ENCODE measurements at regions not wholly inside any gene's neighbourhood (a gene's known extent, or its start where the extent isn't known, plus 50 kb on each side); places are given as distances from the start of the nearest gene placed in this dataset.

DNA sequence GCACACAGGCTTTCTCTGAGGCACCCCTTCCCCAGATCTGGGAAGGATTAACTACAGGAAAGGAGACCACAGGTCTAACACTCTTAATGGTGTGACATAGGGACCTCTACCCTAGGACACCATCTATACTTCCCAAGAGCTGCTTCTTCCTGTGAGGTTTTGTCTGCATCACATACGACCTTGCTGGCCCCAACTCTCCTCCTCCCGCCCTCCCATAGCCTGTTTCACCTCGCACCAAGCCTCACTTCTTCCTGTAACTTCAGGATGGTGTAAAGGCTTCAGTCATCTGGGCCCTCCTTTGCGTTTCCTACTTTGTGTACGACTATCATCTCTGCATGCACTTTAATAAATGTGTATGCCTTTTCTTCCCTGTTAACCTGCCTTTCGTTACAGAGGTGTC lies 274.3 kb downstream of the KLF6 start:
- DNase-seq: no peak

DNA sequence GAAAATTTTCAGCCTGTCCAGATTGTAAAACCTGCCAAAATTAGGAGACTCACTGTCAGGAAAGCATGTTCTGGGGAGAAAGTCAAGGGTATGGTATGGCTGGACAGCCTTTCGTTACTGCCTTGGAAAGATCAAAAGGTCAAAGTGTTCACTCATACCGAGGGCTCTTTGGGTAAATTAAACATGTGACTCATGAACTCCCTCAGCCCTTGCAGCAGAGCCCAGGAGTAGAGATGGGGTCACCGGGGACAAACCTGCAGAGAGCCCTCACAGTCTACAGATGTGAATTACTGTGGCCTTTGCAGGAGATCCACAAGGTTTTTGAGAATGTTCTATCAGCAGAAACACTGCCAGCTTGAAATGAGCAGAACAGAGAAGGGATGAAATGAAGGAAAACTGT lies 275.7 kb downstream of the KLF6 start:
- DNase-seq: no peak

DNA sequence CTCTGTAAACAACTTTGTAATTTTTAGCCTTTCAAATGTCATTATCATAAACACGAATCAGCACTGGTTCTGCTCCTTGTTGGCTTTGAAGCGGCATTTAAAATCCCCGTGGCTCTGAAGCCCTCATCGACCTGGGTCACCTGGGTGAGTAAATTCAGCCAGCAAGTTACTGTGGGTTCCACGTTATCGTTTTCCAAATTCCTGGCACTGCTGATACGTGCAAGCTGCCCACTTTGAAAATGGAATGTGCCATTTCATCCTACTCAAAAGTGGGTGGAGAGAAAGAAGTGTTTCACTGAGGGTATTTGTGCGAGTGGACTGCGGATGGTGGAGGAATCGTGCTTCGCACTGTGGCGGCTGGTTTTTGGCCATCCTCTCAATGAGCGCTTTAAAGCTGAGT lies 281.7 kb downstream of the KLF6 start:
- DNase-seq: no peak

DNA sequence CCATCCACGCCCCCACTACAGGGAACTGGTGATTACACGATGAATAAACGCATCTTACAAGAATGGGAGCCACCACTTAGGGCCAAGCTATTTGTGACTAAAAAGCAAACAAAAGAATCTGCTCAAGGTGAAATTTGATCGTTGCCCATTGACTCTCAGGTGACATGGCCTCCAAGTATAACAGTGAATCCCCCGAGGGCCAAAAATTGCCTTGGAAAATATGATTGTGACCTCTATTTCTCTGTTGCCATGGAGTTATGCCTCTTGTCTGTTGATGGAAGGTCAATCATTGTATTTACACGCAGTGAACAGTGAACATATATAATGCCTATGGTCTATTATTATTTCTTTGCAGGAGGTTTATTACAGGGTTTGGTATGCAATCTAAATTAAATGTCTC lies 282.3 kb downstream of the KLF6 start:
- no peak for DNase-seq

DNA sequence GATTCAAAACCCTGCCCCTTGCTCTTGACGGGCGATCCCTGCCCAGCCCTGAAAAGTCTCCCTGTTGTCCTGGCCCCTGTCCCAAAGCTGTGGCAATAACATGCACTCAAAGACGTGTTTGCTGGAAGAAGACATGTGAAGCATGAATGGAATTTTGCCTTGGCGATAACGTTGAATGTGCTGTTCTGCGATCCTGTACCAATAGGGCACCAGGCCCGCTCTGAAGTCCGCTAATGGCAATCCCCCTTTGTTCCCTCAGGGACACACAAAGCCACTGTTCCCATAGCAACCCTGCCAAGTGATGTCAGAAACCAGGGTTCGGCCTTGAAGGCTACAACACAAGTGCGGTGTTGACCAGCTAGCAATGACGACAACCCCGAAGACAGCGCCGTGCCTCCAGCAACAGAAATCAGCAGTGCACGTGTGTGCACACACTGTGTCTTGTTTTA lies 284.6 kb downstream of the KLF6 start:
- no peak for DNase-seq

DNA sequence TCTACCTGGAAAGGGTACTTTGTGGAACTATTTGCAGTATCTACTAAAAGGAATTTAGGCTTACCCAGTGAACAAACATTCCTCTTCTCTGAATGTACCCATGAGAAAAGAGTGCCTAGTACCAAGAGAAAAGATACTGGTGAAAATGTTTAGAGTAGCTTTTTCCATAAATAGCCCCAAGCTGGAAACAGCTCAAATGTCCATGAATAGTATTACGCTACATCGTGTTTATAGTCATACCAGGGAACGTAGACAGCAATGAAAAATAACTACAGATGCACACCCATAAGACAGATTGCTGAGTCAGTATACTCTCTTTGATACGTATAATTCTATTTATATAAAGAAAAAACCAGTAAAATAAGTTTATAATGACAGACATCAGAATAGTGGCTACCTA lies 285.9 kb downstream of the KLF6 start:
- DNase-seq: no peak

DNA sequence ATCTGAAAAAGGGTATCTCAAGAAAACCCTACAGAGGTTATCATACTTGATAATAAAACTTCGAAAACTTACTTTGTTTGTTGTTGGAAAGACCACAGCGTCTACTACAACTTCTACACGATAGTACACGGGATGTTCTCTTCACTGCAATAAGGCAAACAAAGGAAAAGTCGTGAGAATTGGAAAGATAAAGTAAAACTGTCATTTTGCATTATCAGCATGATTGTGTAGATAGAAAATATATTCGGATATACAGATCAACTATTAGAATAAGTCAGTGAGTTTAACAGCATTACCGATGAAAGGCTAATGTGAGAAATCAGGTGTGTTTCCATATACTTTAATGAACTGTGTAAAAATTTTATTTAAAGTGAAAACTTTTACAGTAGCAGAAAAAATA lies 287.4 kb downstream of the KLF6 start:
- DNase-seq: no peak

DNA sequence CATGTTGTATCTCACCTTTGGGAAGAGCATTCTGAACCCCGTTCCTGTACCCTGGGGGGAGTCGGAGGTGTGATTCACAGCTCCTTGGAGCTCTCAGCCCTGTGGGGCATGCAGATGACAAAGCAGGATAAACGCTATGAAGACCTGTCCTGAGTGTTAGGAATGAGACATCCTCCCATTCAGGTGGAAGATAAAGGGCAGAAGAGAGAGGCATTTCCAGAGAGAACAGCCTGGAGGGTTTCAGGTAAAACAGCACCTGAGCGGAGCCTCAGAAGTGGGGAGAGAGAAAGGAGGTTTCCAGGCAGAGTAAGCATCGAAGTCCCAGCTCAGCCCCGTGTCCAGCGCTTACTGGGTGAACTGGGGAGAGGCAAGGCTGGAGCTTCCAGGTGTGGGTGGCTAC lies 288.9 kb downstream of the KLF6 start:
- no peak for DNase-seq

DNA sequence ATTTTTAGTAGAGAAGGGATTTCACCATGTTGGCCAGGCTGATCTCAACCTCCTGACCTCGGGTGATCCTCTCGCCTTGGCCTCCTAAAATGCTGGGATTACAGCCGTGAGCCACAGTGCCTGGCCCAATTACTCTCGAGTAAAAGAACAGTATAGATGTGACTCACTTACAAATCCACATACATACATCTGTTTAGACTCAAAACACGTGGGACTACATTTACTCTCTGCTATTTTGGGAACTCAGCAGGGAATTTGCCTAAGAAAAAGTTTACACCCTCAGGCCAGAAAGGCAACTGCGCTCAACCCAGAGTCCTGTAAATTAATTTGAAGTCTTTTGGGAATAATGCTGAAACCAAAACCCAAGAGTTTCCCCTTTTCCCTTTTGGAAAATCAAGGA lies 289.7 kb downstream of the KLF6 start:
- DNase-seq: no peak

DNA sequence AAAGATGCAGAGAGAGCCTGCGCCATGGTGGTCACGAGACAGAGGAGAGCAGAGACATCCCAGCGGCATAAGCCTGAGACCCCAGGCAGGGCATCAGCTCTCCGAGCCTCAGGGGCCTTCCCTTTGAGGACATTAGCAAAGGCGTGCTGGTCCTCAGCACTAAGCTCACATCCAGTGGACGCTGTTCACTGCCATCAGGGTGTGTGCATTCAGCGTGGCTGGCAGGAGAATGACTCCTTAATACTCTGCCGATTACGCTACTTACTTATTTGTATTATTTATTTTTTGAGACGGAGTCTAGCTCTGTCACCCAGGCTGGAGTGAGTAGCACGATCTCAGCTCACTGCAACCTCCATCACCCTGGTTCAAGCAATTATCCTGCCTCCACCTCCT lies 290.2 kb downstream of the KLF6 start:
- no peak for DNase-seq

DNA sequence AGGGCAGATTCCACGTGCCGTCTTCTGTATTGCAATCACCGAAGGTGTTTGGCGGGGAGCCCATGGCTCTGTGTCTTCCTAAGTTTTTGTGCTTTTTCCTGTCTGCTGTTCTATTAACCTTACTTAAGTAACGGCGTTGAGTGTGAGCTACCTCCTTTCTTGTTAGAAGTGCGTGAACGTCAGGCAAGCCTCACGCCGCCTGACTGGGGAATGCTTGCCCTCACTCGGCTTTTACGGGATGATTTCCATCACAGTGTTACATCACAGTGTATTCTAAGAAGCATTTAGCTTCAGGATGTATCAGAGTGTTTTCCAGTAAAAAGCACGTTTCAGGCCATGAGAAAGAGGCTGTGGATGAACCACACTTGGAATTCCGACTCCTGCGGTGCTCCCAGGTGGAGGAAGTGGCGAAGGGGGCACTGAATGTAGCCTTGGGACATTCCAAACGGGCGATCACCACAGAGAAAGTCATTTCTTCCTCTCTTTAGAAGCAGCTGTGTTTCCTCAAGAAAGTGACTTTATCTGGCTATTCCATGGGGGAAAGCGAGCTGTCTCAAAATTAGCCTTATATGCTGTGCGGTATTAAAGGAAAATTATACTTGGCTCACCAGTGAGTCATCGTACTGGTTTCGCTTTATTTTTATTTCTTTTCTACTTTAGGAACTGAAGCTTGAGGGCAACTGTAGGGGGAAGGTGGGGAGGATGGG lies 290.7 kb downstream of the KLF6 start:
- DNase-seq: no peak

DNA sequence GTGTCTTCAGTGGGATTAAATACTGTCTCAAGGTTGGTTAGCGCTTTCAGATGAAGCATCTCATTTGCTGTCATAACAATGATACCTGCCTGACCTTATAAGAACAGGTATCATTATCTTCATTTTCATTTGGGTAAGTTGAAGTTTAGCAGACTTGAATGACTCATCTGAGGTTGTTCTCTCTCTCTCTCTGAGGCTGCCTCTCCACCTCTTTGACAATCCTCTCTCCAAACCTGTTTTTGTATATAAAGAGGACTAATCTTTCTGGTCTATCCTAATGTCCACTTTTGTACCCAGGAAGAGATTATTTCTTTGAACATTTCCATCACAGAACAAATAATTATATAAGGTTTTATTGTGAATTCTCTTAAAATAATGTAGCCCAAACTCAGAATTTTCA lies 291.4 kb downstream of the KLF6 start:
- no peak for DNase-seq

DNA sequence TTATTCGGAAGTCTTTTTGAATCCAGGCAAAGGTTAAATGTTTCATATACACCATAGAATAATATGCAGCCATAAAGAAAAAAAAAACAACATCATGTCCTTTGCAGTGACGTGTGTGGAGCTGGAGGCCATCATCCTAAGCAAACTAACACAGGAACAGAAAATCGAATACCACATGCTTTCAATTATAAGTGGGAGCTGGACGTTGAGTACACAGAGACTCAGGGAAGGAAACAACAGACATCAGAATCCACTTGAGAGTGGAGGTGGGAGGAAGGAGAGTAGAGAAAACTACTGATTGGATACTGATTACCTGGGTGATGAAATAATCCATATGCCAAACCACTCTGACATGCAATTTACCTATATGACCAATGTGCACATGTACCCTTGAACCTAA lies 293.4 kb downstream of the KLF6 start:
- DNase-seq: no peak

DNA sequence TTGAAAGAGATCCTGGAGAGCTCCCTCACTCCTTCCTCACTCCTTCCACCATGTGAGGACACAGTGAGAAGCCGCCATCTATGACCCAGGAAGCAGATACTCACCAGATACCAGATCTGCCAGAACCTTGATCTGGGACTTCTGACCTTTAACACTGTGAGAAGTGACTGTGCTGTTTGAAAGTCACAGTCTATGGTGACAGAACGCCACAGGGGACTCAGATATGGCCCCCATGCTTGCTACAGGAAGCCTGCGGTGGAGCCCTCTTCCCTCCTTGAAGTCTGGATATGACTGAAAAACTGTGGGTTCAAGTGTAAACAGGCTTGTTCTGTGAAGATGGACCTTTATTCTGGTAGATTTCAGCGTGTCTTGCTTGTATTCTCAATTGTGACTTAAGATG lies 297.8 kb downstream of the KLF6 start:
- no peak for DNase-seq

DNA sequence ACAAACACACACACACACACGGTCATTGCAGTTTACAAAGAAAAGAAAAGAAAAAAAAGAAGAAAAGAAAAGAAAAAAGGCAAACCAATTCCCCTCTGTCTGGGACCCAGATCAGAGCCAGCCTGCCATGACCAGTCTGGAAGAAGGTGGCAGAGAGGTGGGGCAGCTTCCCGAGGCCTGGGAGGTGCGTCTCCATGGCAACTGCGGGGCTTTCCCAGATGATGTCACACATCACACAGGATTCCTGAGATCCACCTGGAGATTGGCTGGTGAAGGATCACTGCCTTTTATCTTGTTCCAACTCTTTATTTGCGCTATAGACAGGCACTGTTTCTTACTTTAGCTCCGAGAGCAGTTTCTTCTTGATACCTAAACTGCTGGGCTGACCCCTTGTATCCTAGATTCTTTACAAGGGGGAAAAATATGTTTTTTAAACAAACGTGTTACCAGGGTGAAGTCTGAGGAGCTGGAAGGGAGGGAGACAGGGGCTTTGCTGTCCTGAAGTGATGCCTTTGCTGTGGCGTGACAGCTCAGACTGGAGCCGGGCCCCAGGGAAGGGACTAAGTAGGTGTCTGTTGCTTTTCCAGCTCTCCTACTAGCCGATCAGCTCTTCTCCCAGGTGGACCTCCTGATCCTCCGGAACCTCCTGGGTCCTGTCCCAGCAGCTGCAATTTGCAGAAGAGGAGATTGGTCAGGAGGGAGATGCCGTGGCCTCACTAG lies 298.5 kb downstream of the KLF6 start:
- no peak for DNase-seq

DNA sequence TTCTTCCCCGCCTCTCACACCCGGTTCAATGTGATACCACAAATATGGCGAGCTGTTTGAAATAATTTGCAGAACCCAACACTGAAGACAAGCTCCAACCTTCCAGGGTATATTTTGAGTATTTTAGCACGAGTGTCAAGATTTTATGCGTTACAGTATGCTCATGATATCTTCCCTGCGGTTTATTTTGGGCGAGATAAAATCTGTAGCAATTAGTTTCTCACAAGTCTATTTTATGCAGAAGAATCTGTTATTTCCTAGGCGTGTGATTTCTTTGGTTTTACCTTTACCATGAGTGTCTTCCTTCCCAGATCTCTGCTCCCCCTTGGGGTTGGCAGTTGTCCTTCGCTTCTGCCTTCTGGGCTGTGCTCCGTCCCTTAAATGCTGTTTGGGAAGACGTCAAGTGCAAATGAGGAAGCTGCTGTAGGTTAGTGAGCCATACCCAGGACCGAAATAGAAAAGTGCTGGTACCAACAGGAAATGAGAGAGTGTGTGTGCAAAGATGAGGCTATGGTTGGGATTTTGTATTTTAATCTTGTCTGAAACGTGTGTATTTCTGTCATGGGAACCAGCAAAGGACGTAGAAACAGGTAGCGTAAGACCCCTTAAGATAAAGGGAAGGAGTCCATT lies 299.8 kb downstream of the KLF6 start:
- peak; percentile 67 for DNase-seq

DNA sequence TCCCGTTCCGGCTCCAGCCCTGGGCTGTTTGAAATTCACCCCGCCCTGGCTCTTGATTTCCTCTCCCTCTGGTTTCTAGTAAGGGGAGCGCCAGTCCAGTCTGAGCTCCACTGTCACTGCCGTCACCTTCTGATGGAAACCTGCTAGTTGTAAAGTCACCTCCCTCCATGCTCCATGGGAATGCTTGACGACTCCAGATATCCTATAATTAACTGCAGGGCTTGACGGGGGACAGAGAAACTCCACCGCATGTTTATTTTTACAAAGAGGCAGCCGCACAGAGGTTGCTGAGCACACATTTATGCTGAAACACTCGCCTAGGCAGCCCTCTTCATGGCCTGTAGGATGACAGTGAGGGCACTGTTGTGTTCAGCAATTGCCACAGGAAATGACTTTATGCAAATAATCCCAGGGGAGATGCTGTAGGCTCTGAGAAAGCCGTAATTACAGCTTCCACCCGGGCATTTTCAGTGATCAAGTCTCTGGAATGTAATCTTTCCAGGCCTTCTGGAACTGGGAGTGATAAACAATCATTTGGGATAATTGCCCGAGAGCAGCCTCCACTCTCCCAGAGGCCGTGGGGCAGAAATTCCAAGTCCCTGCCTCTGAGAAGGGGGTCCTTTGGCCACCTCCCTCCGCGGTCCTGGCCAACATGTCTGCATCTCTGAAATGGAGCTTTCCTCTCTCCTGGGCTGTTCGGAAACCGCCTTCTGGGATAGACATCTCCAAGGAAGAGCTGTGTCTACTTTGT lies 300.5 kb downstream of the KLF6 start:
- DNase-seq: no peak

DNA sequence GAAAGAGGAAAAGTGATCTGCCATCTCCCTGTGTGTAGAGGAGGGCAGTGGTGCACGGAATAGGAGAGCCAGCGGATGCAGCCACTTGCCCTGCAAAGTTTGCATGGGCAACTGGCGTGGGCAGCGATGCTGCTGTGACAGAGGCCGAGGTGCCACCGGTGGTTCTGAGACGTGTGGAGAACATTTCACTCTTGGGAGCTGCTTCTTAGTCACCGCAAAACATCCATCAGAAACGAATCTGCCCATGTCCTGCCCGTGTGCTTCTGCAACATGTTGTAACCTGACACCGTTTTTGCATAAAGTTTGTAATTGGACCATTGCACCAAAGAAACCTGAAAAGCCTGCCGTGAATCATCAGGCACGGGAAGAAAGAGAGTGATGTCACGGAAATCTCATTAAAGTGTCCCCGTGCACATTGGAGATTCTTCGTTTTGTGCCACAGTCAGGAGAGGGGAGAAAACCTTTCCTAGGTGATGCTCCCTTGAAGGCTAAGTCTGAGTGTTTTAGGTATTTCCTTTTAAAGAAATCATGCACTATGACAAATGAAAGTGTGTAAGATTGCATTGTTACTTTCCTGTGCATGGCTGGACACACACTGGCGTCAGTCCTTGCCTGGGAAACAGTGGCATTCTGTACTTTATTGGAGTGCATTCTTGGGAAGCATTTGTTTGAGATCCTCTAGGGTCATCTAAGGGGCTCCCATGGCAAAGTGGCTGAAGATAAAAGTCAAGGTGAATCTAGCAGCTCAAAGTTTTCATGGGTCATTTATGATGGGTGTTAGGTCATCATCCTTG lies 302.6 kb downstream of the KLF6 start:
- DNase-seq: peak; percentile 60

DNA sequence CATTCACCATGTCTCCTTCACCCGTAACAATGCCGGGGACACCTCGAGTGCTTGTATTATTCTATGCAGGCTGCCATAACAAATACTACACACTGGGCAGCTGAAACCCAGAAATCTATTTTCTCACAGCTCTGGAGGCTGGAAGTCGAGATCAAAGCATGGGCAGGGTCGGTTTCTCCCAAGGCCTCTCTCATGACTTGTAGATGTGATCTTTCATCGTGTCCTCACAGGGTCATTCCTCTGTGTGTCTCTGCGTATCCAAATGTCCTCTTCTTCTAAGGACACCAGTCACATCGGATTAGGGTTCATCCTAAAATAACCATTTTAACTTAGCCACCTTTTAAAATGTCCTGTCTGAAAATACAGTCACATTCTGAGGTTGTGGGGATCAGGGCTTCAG lies 303.5 kb downstream of the KLF6 start:
- DNase-seq: no peak

DNA sequence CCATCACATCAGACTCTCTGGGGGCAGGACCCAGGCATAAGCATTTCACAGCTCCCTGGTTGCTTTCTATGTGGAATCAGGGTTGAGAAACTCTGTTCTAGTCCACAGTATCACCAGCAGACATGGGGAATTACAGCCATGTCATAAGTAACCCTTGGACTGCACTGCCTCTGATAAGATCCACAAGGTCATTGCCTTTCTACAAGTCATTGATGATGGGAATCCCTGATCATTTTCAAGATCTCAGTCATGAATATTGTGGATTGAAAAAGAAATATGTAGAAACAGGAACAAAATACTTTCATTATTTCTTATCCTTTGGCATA lies 304.1 kb downstream of the KLF6 start:
- no peak for DNase-seq

DNA sequence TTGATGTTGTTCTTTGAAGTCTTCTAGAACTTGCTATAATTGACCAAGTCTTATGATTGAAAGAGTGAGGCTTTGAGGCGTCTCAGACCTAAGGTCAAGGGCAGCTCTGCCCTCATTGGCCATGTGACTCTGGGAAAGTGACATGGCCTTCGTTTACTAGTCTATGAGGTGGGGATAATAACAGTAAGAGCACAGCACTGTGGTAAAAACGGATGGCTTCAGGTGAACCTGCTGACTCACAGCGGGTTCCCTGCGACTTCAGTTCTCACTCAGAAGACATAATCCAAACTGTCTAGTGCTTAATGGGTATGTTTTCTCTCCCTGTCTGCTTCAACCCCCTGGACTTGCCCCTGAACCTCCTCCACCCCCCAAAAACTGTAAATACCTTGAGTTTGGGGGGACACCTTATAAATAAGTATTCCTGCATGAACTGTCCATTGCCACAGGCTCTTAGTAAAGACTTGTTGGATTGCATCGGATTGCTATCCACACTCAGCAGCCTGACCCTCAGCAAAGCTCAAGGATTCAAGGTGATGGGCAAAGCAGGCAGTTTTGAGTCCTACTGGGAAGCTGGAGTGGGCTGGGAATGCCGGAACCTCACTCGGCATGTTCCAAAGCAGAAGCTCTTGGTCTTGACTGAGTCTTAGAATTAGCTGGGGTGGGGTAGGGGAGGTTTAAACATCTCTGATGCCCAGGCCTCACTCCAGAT lies 304.6 kb downstream of the KLF6 start:
- DNase-seq: no peak

DNA sequence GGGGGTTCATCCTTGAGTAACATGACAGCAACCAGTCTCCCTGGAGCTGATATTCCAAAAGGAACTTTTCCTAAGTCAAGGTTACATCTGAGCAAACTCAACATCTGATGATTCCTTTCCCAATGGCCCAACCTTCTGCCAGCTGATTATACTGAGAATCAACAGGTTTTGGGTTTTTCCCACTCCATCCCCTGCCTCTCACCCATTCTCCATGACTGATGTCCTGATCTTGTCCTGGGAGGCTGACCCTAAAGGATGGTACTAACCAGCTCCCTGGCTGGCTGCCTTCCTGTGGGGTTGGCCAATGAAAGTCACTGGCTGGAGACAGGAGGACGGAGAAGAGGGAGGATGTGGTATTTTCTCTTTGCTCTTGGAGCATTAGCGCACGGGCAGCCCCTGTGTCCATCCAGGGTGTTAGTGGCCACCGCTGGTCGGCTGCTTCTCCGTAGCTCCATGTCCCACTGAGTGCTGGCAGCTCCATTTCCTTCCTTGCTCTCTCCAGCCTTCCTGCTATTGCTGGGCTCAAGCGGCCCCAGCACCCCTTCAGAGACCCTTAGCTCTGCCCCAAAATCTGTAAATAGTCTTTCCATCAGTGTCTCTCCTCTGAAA lies 306.2 kb upstream of the PITRM1 start:
- DNase-seq: no peak
